Keratinocyte (primary cell): ENCODE measurements at regions not wholly inside any gene's neighbourhood (a gene's known extent, or its start where the extent isn't known, plus 50 kb on each side); places are given as distances from the start of the nearest gene placed in this dataset.

Experiments used
- DNase-seq: peaks from one replicate; pipeline ENCODE4 v3.0.0-alpha.2; 2011; ENCODE audit warnings: low read depth, missing footprints, low spot score
- FAIRE-seq: peaks from 2 replicates; lab custom pipeline; 2011; peaks lifted over from hg19 to GRCh38; lab: Jason Lieb, UNC
- H2AFZ ChIP-seq: 2 replicates; pipeline ENCODE4 v1.6.0; 2012; ENCODE audit warnings: low read length, control low read depth, inconsistent platforms; ENCODE audit not compliant: control insufficient read depth
- H3K27ac ChIP-seq: 2 replicates; pipeline ENCODE4 v1.5.1; 2011; ENCODE audit warnings: low read length; ENCODE audit not compliant: control insufficient read depth, insufficient read depth
- H3K27me3 ChIP-seq: 3 replicates; pipeline ENCODE4 v1.6.0; 2011; ENCODE audit warnings: low read length; ENCODE audit not compliant: control insufficient read depth, insufficient read depth; ENCODE audit errors: extremely low read depth
- H3K36me3 ChIP-seq, 2 experiments: 2 replicates in 1 of 2; 3 replicates in 1 of 2; pipeline ENCODE4 v1.5.1; 2011; ENCODE audit warnings: low read length in 2 of 2, mild to moderate bottlenecking in 1 of 2; ENCODE audit not compliant: control insufficient read depth in 2 of 2, insufficient read depth in 2 of 2; ENCODE audit errors: extremely low read depth in 1 of 2
- H3K4me1 ChIP-seq: 3 replicates; pipeline ENCODE4 v1.5.1; 2011; ENCODE audit warnings: low read length; ENCODE audit not compliant: control insufficient read depth, insufficient read depth; ENCODE audit errors: extremely low read depth
- H3K4me2 ChIP-seq: 3 replicates; pipeline ENCODE4 v1.6.0; 2011; ENCODE audit warnings: low read depth, low read length; ENCODE audit not compliant: control insufficient read depth, insufficient read depth; ENCODE audit errors: extremely low read depth
- H3K4me3 ChIP-seq, 3 experiments: fragments of 200-600 bp in 1 of 3; sonication (generic) in 1 of 3; 2 replicates in 2 of 3; 3 replicates in 1 of 3; pipeline ENCODE4 v1.5.1; 2011 to 2016; ENCODE audit warnings: low read length in 3 of 3, mild to moderate bottlenecking in 3 of 3, control low read depth in 2 of 3, inconsistent platforms in 1 of 3, low read depth in 1 of 3, mixed read lengths in 1 of 3, mixed run types in 1 of 3, moderate library complexity in 1 of 3; ENCODE audit not compliant: control insufficient read depth in 2 of 3, insufficient read depth in 2 of 3; ENCODE audit errors: extremely low read depth in 1 of 3
- H3K79me2 ChIP-seq: 2 replicates; pipeline ENCODE4 v1.6.0; 2012; ENCODE audit warnings: low read length; ENCODE audit not compliant: control insufficient read depth, insufficient read depth
- H3K9ac ChIP-seq: 3 replicates; pipeline ENCODE4 v1.6.0; 2011; ENCODE audit warnings: low read length; ENCODE audit not compliant: control insufficient read depth, insufficient read depth; ENCODE audit errors: extremely low read depth
- H3K9me1 ChIP-seq: 3 replicates; pipeline ENCODE4 v1.6.0; 2011; ENCODE audit warnings: low read length; ENCODE audit not compliant: control insufficient read depth, insufficient read depth; ENCODE audit errors: extremely low read depth
- H3K9me3 ChIP-seq: 2 replicates; pipeline ENCODE4 v1.5.1; 2012; ENCODE audit warnings: low read depth, low read length; ENCODE audit not compliant: control insufficient read depth
- H4K20me1 ChIP-seq: 3 replicates; pipeline ENCODE4 v1.6.0; 2011; ENCODE audit warnings: low read length; ENCODE audit not compliant: control insufficient read depth, insufficient read depth; ENCODE audit errors: extremely low read depth
- CTCF ChIP-seq, 3 experiments: IDR thresholded peaks in 1 of 3; conservative IDR thresholded peaks in 1 of 3; optimal IDR thresholded peaks in 1 of 3; 2 replicates in 2 of 3; 3 replicates in 1 of 3; pipeline versions ENCODE3 to v1.5.1; 2011; ENCODE audit warnings: low read length in 3 of 3, mild to moderate bottlenecking in 3 of 3, moderate library complexity in 2 of 3, control low read depth in 1 of 3, inconsistent platforms in 1 of 3; ENCODE audit not compliant: insufficient read depth in 2 of 3; ENCODE audit errors: extremely low read depth in 1 of 3
- EZH2 ChIP-seq: IDR thresholded peaks from one replicate; pipeline ENCODE4 v1.6.1; 2012; ENCODE audit warnings: inconsistent platforms, mild to moderate bottlenecking, low read length, moderate library complexity
- dilution Hi-C: fragments of 300-500 bp; cut with MboI; formaldehyde crosslinking; loops from one replicate; pipeline ENCODE4 v1.7.0; 2020; ENCODE audit warnings: low sequenced_read_pairs; ENCODE audit not compliant: extremely low pct_ligation_motif_present

DNA sequence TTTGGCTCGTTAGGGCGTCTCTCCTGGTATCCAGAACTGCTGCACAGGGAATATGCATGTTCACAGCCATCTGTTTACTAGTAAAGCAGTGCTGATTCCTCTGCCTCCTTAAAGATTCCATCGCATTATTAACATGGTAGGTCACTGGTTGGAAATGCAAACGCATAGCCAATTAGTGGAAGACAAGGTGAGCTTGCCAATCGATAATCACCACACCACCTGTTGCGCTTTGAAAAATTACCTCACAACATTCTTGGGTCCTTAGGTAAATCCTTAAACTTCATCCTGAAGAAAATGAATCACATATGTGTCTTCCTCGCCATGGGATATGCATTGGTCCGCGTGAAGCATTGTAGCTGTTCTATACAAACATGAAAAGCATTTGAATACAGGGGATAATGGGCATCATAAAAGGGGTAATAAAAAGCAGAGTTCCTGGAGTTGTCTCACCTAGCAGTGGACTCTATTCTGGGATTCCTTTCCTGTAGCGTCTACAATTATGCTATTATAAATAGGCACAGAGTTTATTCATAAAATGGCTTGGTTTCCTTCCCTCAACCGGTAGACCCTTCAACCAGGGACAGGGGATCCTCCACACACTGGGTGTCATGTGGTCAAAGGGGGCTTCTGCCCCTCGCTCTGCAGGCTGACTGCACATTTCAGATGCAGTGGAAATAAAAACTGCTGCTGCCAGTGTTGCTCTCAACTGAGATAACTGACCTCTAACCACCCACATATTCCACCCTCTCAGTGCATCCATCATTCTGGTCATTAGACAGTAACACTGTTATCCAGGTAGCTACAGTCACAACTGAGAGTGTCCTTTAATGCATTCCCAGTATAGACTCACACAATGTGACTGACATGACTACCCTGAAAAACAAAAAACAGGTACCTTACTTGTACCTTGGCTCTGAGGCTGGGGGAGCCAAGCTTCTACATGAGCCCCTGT is 389.2 kb upstream of the NFE2L3 start:
- H4K20me1 ChIP-seq, result no peaks in the 10 kb centered on the region
- no peaks in the 10 kb centered on the region for H3K27me3 ChIP-seq
- no peak overlapping the region for H3K27ac ChIP-seq
- H3K4me3 ChIP-seq, result no peak overlapping the region
- no peak overlapping the region for H2AFZ ChIP-seq
- no peaks in the 10 kb centered on the region for H3K9me3 ChIP-seq
- TF ChIP-seq EZH2 (no peak), CTCF (optimal IDR thresholded peaks at IDR 0.05 in 1 of 3, IDR thresholded peaks at IDR 0.05 in 1 of 3, conservative IDR thresholded peaks at IDR 0.05 in 1 of 3; ENCODE audit: extremely low read depth in 1 of 3, insufficient read depth in 2 of 3, low read length in 3 of 3) (no peak)
- no peak for DNase-seq
- FAIRE-seq, result no peak
- dilution Hi-C loops, result no loop called here
- H3K36me3 ChIP-seq, result no peaks in the 10 kb centered on the region
- no peak overlapping the region for H3K9ac ChIP-seq
- no peaks in the 10 kb centered on the region for H3K9me1 ChIP-seq
- H3K4me1 ChIP-seq, result peaks cover 10% of the 10 kb centered on the region
- no peak overlapping the region for H3K4me2 ChIP-seq
- no peaks in the 10 kb centered on the region for H3K79me2 ChIP-seq

GRCh38 chr7:25763463-25763860 is 388.5 kb upstream of the NFE2L3 start:
- FAIRE-seq (no peak), DNase-seq (no peak)
- Histone ChIP-seq H3K27me3 (no peaks in the 10 kb centered on the region), H4K20me1 (no peaks in the 10 kb centered on the region), H3K9me1 (no peaks in the 10 kb centered on the region), H3K9me3 (no peaks in the 10 kb centered on the region), H2AFZ (no peak overlapping the region), H3K79me2 (no peaks in the 10 kb centered on the region), H3K9ac (no peak overlapping the region), H3K4me3 (no peak overlapping the region), H3K36me3 (no peaks in the 10 kb centered on the region), H3K4me2 (no peak overlapping the region), H3K27ac (no peak overlapping the region), H3K4me1 (peaks cover 7% of the 10 kb centered on the region)
- dilution Hi-C loops, result no loop called here
- no peak for TF ChIP-seq CTCF (optimal IDR thresholded peaks at IDR 0.05 in 1 of 3, IDR thresholded peaks at IDR 0.05 in 1 of 3, conservative IDR thresholded peaks at IDR 0.05 in 1 of 3; ENCODE audit: extremely low read depth in 1 of 3, insufficient read depth in 2 of 3, low read length in 3 of 3)
